ENCODE measurements at regions not wholly inside any gene's neighbourhood (a gene's known extent, or its start where the extent isn't known, plus 50 kb on each side); places are given as distances from the start of the nearest gene placed in this dataset.
A peak's percentile ranks its signal among the peaks of the same experiment; 100 is the strongest.

- H3K36me3 ChIP-seq (ENCODE audit: control insufficient read depth in 3 of 3, insufficient read depth in 2 of 3, low read depth in 1 of 3, low read length in 3 of 3), result no peaks in the 10 kb centered on the region
- 70 to 77% (median 76%) methylated on average over 5 of the region's 5 CpGs for WGBS, 3 donors
- H3K27ac ChIP-seq (ENCODE audit: low read depth in 1 of 3, low read length in 2 of 3), result no peak overlapping the region
- no peak for FAIRE-seq
- H3K4me3 ChIP-seq (ENCODE audit: low read depth in 1 of 3, low read length in 3 of 3), result no peak overlapping the region
- no peaks in the 10 kb centered on the region for H3K27me3 ChIP-seq (ENCODE audit: control insufficient read depth in 3 of 3, insufficient read depth in 3 of 3, low read length in 3 of 3)
- no peak for DNase-seq
- H3K4me1 ChIP-seq (ENCODE audit: control insufficient read depth in 3 of 3, insufficient read depth in 2 of 3, low read depth in 1 of 3, low read length in 2 of 3), result peaks cover 0 to 5% (median 0%) of the 10 kb centered on the region in 3 donors
- no peaks in the 10 kb centered on the region for H3K9me3 ChIP-seq (ENCODE audit: control insufficient read depth in 2 of 2, insufficient read depth in 1 of 2, low read depth in 1 of 2, low read length in 1 of 2)
These were observed 561.0 kb downstream of the LTN1 start for GRCh38 chr21:28431527-28432200.

DNA sequence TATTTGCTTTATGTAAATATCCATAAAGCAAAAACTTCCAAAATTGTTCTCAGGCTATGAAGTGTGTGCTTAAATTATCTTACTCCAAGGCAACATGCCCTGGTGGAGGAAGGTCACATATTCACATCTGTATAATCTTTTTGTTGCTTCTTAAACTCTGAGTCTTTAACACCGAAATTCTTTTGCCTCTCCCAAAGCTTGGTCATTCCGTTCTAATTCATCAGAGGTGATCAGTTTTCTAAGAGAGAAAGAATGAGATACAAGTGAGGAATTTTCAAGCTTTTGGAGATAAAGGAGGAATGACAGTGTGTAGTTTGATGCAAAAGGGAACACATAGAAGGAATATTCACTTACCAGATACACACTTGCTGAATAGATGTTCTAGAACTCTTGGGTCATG lies 561.7 kb downstream of the LTN1 start:
- H3K4me1 ChIP-seq (ENCODE audit: control insufficient read depth in 3 of 3, insufficient read depth in 2 of 3, low read depth in 1 of 3, low read length in 2 of 3), result peaks cover 0 to 5% (median 0%) of the 10 kb centered on the region in 3 donors
- no peak overlapping the region for H3K27ac ChIP-seq (ENCODE audit: low read depth in 1 of 3, low read length in 2 of 3)
- H3K4me3 ChIP-seq (ENCODE audit: low read depth in 1 of 3, low read length in 3 of 3), result no peak overlapping the region
- no peak for DNase-seq
- H3K9me3 ChIP-seq (ENCODE audit: control insufficient read depth in 2 of 2, insufficient read depth in 1 of 2, low read depth in 1 of 2, low read length in 1 of 2), result no peaks in the 10 kb centered on the region
- H3K36me3 ChIP-seq (ENCODE audit: control insufficient read depth in 3 of 3, insufficient read depth in 2 of 3, low read depth in 1 of 3, low read length in 3 of 3), result no peaks in the 10 kb centered on the region
- FAIRE-seq, result no peak
- WGBS, 3 donors, result 86 to 93% (median 89%) methylated on average over 2 of the region's 2 CpGs
- no peaks in the 10 kb centered on the region for H3K27me3 ChIP-seq (ENCODE audit: control insufficient read depth in 3 of 3, insufficient read depth in 3 of 3, low read length in 3 of 3)

DNA sequence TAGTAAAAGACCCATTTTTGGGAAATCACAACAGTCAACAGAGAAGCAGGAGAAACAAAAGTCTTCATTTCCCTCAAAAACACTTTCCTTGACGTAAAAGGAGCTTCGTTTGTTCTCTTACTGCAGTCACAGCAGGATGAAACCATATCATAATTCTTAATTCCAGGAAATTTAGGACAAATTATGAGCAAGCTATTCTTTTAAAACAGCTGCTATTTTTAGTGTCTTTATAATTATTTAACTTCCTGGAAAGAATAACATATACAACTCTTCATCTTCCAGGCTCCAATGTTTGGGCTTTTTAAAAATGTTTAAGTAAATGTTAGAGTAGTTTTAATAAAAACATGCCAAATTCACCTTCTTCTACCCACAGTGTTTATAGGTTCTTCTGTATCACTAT lies 563.5 kb downstream of the LTN1 start:
- Histone ChIP-seq H3K9me3 (ENCODE audit: control insufficient read depth in 2 of 2, insufficient read depth in 1 of 2, low read depth in 1 of 2, low read length in 1 of 2) (no peaks in the 10 kb centered on the region), H3K4me1 (ENCODE audit: control insufficient read depth in 3 of 3, insufficient read depth in 2 of 3, low read depth in 1 of 3, low read length in 2 of 3) (peaks cover 0 to 5% (median 0%) of the 10 kb centered on the region in 3 donors), H3K27ac (ENCODE audit: low read depth in 1 of 3, low read length in 2 of 3) (peak overlapping the region in 1 of 3 donors; percentile 45), H3K4me3 (ENCODE audit: low read depth in 1 of 3, low read length in 3 of 3) (no peak overlapping the region), H3K36me3 (ENCODE audit: control insufficient read depth in 3 of 3, insufficient read depth in 2 of 3, low read depth in 1 of 3, low read length in 3 of 3) (no peaks in the 10 kb centered on the region), H3K27me3 (ENCODE audit: control insufficient read depth in 3 of 3, insufficient read depth in 3 of 3, low read length in 3 of 3) (no peaks in the 10 kb centered on the region)
- 62 to 77% (median 75%) methylated on average over 2 of the region's 2 CpGs for WGBS, 3 donors
- FAIRE-seq (no peak), DNase-seq (no peak)

DNA sequence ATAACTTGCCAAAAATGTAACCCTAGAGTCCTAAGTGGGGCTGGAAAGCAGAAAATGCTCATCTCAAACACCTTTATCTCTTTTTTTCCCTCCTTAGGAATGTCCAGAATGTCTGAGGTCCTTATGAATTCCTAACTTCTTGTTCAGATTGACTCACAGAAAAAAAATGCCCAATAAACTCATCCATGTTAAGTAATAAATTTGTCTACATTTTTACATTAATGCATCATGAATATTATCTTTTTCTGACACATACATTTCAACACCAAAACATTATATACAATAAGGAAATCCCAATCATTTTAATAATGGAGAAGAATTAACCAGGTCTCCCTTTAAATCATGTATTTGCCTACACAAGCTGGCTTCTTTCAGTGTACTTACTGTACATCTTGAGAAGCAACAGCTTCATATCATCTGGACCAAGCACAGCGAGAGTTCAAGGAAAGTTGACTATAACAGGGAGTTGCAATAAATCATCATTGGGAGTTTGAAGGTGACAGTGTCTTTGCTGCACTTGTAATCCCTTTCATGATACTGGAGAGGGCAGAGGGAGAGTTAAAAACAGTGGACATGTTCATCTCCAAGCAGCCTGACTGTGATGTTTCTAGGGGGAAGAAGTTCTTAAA lies 565.2 kb downstream of the LTN1 start:
- H3K4me1 ChIP-seq (ENCODE audit: control insufficient read depth in 3 of 3, insufficient read depth in 2 of 3, low read depth in 1 of 3, low read length in 2 of 3), result peaks cover 0 to 5% (median 0%) of the 10 kb centered on the region in 3 donors
- WGBS, 3 donors, result 78 to 86% (median 84%) methylated on average over 1 of the region's 1 CpG
- H3K27ac ChIP-seq (ENCODE audit: low read depth in 1 of 3, low read length in 2 of 3), result no peak overlapping the region
- no peaks in the 10 kb centered on the region for H3K27me3 ChIP-seq (ENCODE audit: control insufficient read depth in 3 of 3, insufficient read depth in 3 of 3, low read length in 3 of 3)
- no peak for DNase-seq
- no peaks in the 10 kb centered on the region for H3K9me3 ChIP-seq (ENCODE audit: control insufficient read depth in 2 of 2, insufficient read depth in 1 of 2, low read depth in 1 of 2, low read length in 1 of 2)
- no peak overlapping the region for H3K4me3 ChIP-seq (ENCODE audit: low read depth in 1 of 3, low read length in 3 of 3)
- H3K36me3 ChIP-seq (ENCODE audit: control insufficient read depth in 3 of 3, insufficient read depth in 2 of 3, low read depth in 1 of 3, low read length in 3 of 3), result no peaks in the 10 kb centered on the region
- no peak for FAIRE-seq

- Histone ChIP-seq H3K27ac (ENCODE audit: low read depth in 1 of 3, low read length in 2 of 3) (no peak overlapping the region), H3K27me3 (ENCODE audit: control insufficient read depth in 3 of 3, insufficient read depth in 3 of 3, low read length in 3 of 3) (no peaks in the 10 kb centered on the region), H3K9me3 (ENCODE audit: control insufficient read depth in 2 of 2, insufficient read depth in 1 of 2, low read depth in 1 of 2, low read length in 1 of 2) (no peaks in the 10 kb centered on the region), H3K36me3 (ENCODE audit: control insufficient read depth in 3 of 3, insufficient read depth in 2 of 3, low read depth in 1 of 3, low read length in 3 of 3) (no peaks in the 10 kb centered on the region), H3K4me3 (ENCODE audit: low read depth in 1 of 3, low read length in 3 of 3) (no peak overlapping the region), H3K4me1 (ENCODE audit: control insufficient read depth in 3 of 3, insufficient read depth in 2 of 3, low read depth in 1 of 3, low read length in 2 of 3) (peaks cover 0 to 9% (median 0%) of the 10 kb centered on the region in 3 donors)
- FAIRE-seq (no peak), DNase-seq (no peak)
These were observed 566.1 kb downstream of the LTN1 start for GRCh38 chr21:28426545-28426944.

DNA sequence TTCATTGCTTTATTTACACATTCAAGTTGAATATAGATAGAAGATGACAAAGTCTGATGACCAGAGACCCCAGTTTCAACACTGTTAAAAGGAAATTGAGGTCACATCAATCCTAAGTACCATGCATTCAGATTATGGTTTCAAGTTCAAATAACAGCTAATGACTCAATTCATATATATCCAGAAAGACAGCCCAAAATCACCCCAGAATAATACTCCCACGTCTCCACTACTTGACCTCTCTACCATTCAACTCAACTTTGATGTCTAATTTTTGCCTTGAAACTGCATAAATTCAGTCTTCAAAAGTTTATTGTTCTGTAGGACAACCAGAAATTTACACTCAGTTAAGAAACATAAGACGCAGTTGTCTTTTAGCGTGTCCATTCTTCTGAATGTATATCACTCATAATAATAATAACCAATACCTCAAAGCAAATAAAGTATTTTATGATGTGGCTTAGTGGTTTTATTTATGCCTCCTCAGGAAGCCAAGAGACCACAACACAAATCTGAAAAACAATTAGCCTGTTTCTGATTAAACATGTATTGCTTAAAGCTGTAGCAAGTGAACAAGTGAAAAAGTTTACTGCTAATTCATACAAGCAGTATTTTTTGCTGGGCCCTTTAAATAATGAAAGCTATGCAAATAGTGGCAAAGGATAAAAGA lies 569.0 kb downstream of the LTN1 start:
- no peak overlapping the region for H3K27ac ChIP-seq (ENCODE audit: low read depth in 1 of 3, low read length in 2 of 3)
- whole genome bisulfite sequencing, 3 donors, result 32 to 45% (median 35%) methylated on average over 3 of the region's 3 CpGs
- no peak overlapping the region for H3K4me3 ChIP-seq (ENCODE audit: low read depth in 1 of 3, low read length in 3 of 3)
- H3K9me3 ChIP-seq (ENCODE audit: control insufficient read depth in 2 of 2, insufficient read depth in 1 of 2, low read depth in 1 of 2, low read length in 1 of 2), result no peaks in the 10 kb centered on the region
- no peak for DNase-seq
- H3K36me3 ChIP-seq (ENCODE audit: control insufficient read depth in 3 of 3, insufficient read depth in 2 of 3, low read depth in 1 of 3, low read length in 3 of 3), result no peaks in the 10 kb centered on the region
- H3K4me1 ChIP-seq (ENCODE audit: control insufficient read depth in 3 of 3, insufficient read depth in 2 of 3, low read depth in 1 of 3, low read length in 2 of 3), result peaks cover 0 to 20% (median 0%) of the 10 kb centered on the region in 3 donors
- FAIRE-seq, result no peak
- no peaks in the 10 kb centered on the region for H3K27me3 ChIP-seq (ENCODE audit: control insufficient read depth in 3 of 3, insufficient read depth in 3 of 3, low read length in 3 of 3)

- Histone ChIP-seq H3K27me3 (ENCODE audit: control insufficient read depth in 3 of 3, insufficient read depth in 3 of 3, low read length in 3 of 3) (no peaks in the 10 kb centered on the region), H3K4me3 (ENCODE audit: low read depth in 1 of 3, low read length in 3 of 3) (no peak overlapping the region), H3K27ac (ENCODE audit: low read depth in 1 of 3, low read length in 2 of 3) (no peak overlapping the region), H3K4me1 (ENCODE audit: control insufficient read depth in 3 of 3, insufficient read depth in 2 of 3, low read depth in 1 of 3, low read length in 2 of 3) (peaks cover 0 to 22% (median 0%) of the 10 kb centered on the region in 3 donors), H3K9me3 (ENCODE audit: control insufficient read depth in 2 of 2, insufficient read depth in 1 of 2, low read depth in 1 of 2, low read length in 1 of 2) (no peaks in the 10 kb centered on the region), H3K36me3 (ENCODE audit: control insufficient read depth in 3 of 3, insufficient read depth in 2 of 3, low read depth in 1 of 3, low read length in 3 of 3) (no peaks in the 10 kb centered on the region)
- 59 to 65% (median 62%) methylated on average over 3 of the region's 3 CpGs for WGBS, 3 donors
- no peak for DNase-seq
- no peak for FAIRE-seq
These were observed 570.8 kb downstream of the LTN1 start for GRCh38 chr21:28421716-28422524.

GRCh38 chr21:28419811-28420210 lies 572.9 kb downstream of the LTN1 start:
- no peak for FAIRE-seq
- Histone ChIP-seq H3K4me3 (ENCODE audit: low read depth in 1 of 3, low read length in 3 of 3) (no peak overlapping the region), H3K27me3 (ENCODE audit: control insufficient read depth in 3 of 3, insufficient read depth in 3 of 3, low read length in 3 of 3) (no peaks in the 10 kb centered on the region), H3K36me3 (ENCODE audit: control insufficient read depth in 3 of 3, insufficient read depth in 2 of 3, low read depth in 1 of 3, low read length in 3 of 3) (no peaks in the 10 kb centered on the region), H3K9me3 (ENCODE audit: control insufficient read depth in 2 of 2, insufficient read depth in 1 of 2, low read depth in 1 of 2, low read length in 1 of 2) (no peaks in the 10 kb centered on the region), H3K27ac (ENCODE audit: low read depth in 1 of 3, low read length in 2 of 3) (no peak overlapping the region), H3K4me1 (ENCODE audit: control insufficient read depth in 3 of 3, insufficient read depth in 2 of 3, low read depth in 1 of 3, low read length in 2 of 3) (peaks cover 0 to 22% (median 0%) of the 10 kb centered on the region in 3 donors)
- DNase-seq, result no peak
- 73 to 81% (median 75%) methylated on average over 2 of the region's 2 CpGs for WGBS, 3 donors
